ENCODE measurements at regions not wholly inside any gene's neighbourhood (a gene's known extent, or its start where the extent isn't known, plus 50 kb on each side); places are given as distances from the start of the nearest gene placed in this dataset.

- TF ChIP-seq RAD21 (IDR thresholded peaks at IDR 0.05) = no peak
- no peak for TF ChIP-seq ZBTB33 (IDR thresholded peaks at IDR 0.05)
- no peak for TF ChIP-seq CTCF (IDR thresholded peaks at IDR 0.05; ENCODE audit: low read depth, low read length, missing input control)
- TF ChIP-seq GABPA (IDR thresholded peaks at IDR 0.05 in 1 of 2, conservative IDR thresholded peaks at IDR 0.05 in 1 of 2) = no peak
- no peak for TF ChIP-seq EGR1 (IDR thresholded peaks at IDR 0.05; ENCODE audit: low read depth in 2 of 2)
- no peak for TF ChIP-seq ATF3 (IDR thresholded peaks at IDR 0.05)
- TF ChIP-seq MAX (IDR thresholded peaks at IDR 0.05) = no peak
- no peak for TF ChIP-seq YY1 (IDR thresholded peaks at IDR 0.05)
- TF ChIP-seq REST (IDR thresholded peaks at IDR 0.05) = no peak
- no peak for TF ChIP-seq RXRA (IDR thresholded peaks at IDR 0.05)
Observed at GRCh38 chr1:229118477-229119061, 152.3 kb upstream of the RAB4A start.

Data from liver (tissue), 3 donors.